Hepatocyte (in vitro differentiated cells): ENCODE measurements at regions not wholly inside any gene's neighbourhood (a gene's known extent, or its start where the extent isn't known, plus 50 kb on each side); places are given as distances from the start of the nearest gene placed in this dataset.

ENCODE experiments used
- DNase-seq: peaks from one replicate; pipeline ENCODE4 v3.0.0-alpha.2; 2016; ENCODE audit warnings: low spot score
- H2AFZ ChIP-seq: fragments of 200-600 bp; sonication (generic); 2 replicates; pipeline ENCODE4 v1.6.0; 2016; ENCODE audit warnings: antibody characterized with exemption, mild to moderate bottlenecking
- H3K27ac ChIP-seq: fragments of 200-600 bp; sonication (generic); 2 replicates; pipeline ENCODE4 v1.5.1; 2016; ENCODE audit warnings: mild to moderate bottlenecking
- H3K27me3 ChIP-seq: fragments of 200-600 bp; sonication (generic); 2 replicates; pipeline ENCODE4 v1.6.1; 2016
- H3K36me3 ChIP-seq: fragments of 200-600 bp; sonication (generic); replicated peaks from 2 replicates; pipeline ENCODE4 v1.5.1; 2016; ENCODE audit warnings: low read depth; ENCODE audit not compliant: insufficient read depth
- H3K4me1 ChIP-seq: fragments of 200-600 bp; sonication (generic); 2 replicates; pipeline ENCODE4 v1.5.1; 2016; ENCODE audit warnings: mild to moderate bottlenecking, moderate library complexity; ENCODE audit not compliant: insufficient read depth
- H3K4me2 ChIP-seq: fragments of 200-600 bp; sonication (generic); 2 replicates; pipeline ENCODE4 v1.6.0; 2016
- H3K4me3 ChIP-seq: fragments of 200-600 bp; sonication (generic); 2 replicates; pipeline ENCODE4 v1.5.1; 2016; ENCODE audit warnings: mild to moderate bottlenecking
- H3K79me2 ChIP-seq: fragments of 200-600 bp; sonication (generic); 2 replicates; pipeline ENCODE4 v1.6.0; 2017; ENCODE audit warnings: mild to moderate bottlenecking
- H3K9me2 ChIP-seq: fragments of 200-600 bp; sonication (generic); replicated peaks from 2 replicates; pipeline ENCODE4 v1.6.0; 2017; ENCODE audit warnings: mild to moderate bottlenecking; ENCODE audit not compliant: insufficient read depth
- H3K9me3 ChIP-seq: fragments of 200-600 bp; sonication (generic); 2 replicates; pipeline ENCODE4 v1.5.1; 2016; ENCODE audit warnings: low read depth, mild to moderate bottlenecking
- H4K20me1 ChIP-seq: fragments of 200-600 bp; sonication (generic); 2 replicates; pipeline ENCODE4 v1.6.0; 2016; ENCODE audit warnings: mild to moderate bottlenecking; ENCODE audit not compliant: insufficient read depth, poor library complexity, severe bottlenecking
- EZH2 ChIP-seq: fragments of 200-600 bp; sonication (generic); IDR thresholded peaks from 2 replicates; pipeline ENCODE4 v1.6.1; 2016; ENCODE audit warnings: antibody characterized with exemption, mild to moderate bottlenecking, borderline replicate concordance
- EZH2phosphoT487 ChIP-seq: fragments of 200-600 bp; sonication (generic); IDR thresholded peaks from one replicate; pipeline ENCODE4 v1.6.1; 2018; ENCODE audit warnings: antibody characterized with exemption, mild to moderate bottlenecking, low read depth, moderate library complexity; ENCODE audit not compliant: unreplicated experiment, severe bottlenecking
- WGBS: methylation state at CpG from one replicate; pipeline ENCODE4 v1.1.6; 2016; ENCODE audit warnings: low lambda C conversion rate; ENCODE audit errors: missing lambda C conversion rate; 5-methylcytosine and 5-hydroxymethylcytosine counted together
- TF ChIP-seq, protein P1 (sequence below): fragments of 200-600 bp; sonication (generic); IDR thresholded peaks from 2 replicates; pipeline ENCODE4 v1.5.1; 2016; ENCODE audit warnings: antibody characterized with exemption, mild to moderate bottlenecking; ENCODE audit not compliant: poor library complexity

DNA sequence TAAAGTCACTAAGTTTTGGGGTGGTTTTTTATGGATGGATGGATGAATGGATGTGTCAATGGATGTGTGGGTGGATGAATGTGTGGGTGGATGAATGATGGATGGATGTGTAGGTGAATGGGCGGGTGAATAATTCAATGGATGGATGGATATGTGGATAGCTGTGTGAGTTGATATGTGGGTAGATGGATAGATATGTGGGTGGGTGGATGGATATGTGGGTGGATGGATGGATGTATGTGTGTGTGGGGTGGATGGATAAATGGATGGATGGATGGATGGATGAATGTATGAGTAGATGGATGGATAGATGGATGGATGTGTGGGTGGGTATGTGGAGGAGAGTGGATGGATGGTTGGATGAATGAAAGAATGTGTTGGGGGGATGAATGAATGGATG is 310.1 kb upstream of the C16orf82 start:
- Histone ChIP-seq H3K36me3 (no peaks in the 10 kb centered on the region), H3K27me3 (no peaks in the 10 kb centered on the region), H3K27ac (no peak overlapping the region), H3K4me3 (no peak overlapping the region), H3K9me3 (no peaks in the 10 kb centered on the region), H3K4me2 (no peak overlapping the region), H3K4me1 (no peaks in the 10 kb centered on the region), H3K79me2 (no peaks in the 10 kb centered on the region), H2AFZ (no peak overlapping the region), H4K20me1 (no peaks in the 10 kb centered on the region), H3K9me2 (no peaks in the 10 kb centered on the region)
- WGBS = 0% methylated on average over 1 of the region's 1 CpG
- TF ChIP-seq EZH2phosphoT487 (no peak), EZH2 (no peak)
- TF ChIP-seq, protein P1, sequence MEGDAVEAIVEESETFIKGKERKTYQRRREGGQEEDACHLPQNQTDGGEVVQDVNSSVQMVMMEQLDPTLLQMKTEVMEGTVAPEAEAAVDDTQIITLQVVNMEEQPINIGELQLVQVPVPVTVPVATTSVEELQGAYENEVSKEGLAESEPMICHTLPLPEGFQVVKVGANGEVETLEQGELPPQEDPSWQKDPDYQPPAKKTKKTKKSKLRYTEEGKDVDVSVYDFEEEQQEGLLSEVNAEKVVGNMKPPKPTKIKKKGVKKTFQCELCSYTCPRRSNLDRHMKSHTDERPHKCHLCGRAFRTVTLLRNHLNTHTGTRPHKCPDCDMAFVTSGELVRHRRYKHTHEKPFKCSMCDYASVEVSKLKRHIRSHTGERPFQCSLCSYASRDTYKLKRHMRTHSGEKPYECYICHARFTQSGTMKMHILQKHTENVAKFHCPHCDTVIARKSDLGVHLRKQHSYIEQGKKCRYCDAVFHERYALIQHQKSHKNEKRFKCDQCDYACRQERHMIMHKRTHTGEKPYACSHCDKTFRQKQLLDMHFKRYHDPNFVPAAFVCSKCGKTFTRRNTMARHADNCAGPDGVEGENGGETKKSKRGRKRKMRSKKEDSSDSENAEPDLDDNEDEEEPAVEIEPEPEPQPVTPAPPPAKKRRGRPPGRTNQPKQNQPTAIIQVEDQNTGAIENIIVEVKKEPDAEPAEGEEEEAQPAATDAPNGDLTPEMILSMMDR = no peak
- no peak for DNase-seq

DNA sequence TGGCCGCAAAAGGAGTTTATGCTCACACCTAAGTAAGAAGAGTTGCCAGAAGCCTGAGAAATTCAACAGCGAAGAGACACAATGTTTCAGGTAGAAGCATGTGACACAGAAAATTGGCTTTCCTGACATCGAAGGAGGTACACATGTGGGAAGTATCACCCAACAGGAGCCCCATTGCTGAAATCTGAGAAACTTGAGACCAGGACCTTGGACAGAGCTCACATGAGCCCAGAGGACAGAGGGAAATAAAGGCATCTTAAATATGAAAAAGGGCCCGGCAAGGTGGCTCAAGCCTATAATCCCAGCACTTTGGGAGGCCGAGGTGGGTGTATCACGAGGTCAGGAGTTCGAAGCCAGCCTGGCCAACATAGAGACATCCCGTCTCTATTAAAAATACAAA is 304.1 kb upstream of the C16orf82 start:
- WGBS = 80% methylated on average over 8 of the region's 8 CpGs
- TF ChIP-seq, protein P1 = no peak
- TF ChIP-seq EZH2phosphoT487 = no peak
- no peak for TF ChIP-seq EZH2
- Histone ChIP-seq H4K20me1 (no peaks in the 10 kb centered on the region), H3K9me2 (no peaks in the 10 kb centered on the region), H3K9me3 (no peaks in the 10 kb centered on the region), H2AFZ (no peak overlapping the region), H3K4me1 (no peaks in the 10 kb centered on the region), H3K36me3 (no peaks in the 10 kb centered on the region), H3K27ac (no peak overlapping the region), H3K4me2 (no peak overlapping the region), H3K4me3 (no peak overlapping the region), H3K27me3 (no peaks in the 10 kb centered on the region), H3K79me2 (no peaks in the 10 kb centered on the region)
- no peak for DNase-seq

DNA sequence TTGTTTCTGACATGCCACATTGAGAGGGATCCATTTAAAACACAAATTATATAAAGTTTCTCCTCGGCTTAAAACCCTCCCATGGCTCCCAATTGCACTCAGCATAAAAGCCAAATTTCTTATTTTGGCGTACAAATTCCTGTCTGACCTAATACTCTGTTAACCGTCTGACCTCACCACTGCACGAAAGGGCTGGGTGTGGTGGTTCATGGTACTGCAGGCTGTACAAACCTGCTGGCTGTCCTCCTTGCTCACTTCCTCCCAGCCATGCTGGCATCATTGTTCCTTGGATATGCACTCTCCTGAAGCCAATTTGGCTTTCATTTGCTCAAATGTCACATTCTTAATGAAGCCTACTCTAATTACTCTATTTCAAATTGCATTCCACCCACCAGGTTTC is 301.6 kb upstream of the C16orf82 start:
- Histone ChIP-seq H3K27me3 (no peaks in the 10 kb centered on the region), H4K20me1 (no peaks in the 10 kb centered on the region), H3K27ac (no peak overlapping the region), H3K4me2 (no peak overlapping the region), H3K79me2 (no peaks in the 10 kb centered on the region), H3K9me2 (no peaks in the 10 kb centered on the region), H3K9me3 (no peaks in the 10 kb centered on the region), H3K4me1 (no peaks in the 10 kb centered on the region), H2AFZ (no peak overlapping the region), H3K4me3 (no peak overlapping the region), H3K36me3 (no peaks in the 10 kb centered on the region)
- DNase-seq = peak; percentile 13
- WGBS = 36% methylated on average over 4 of the region's 4 CpGs
- TF ChIP-seq EZH2phosphoT487 (no peak), EZH2 (no peak)
- TF ChIP-seq, protein P1 = no peak

GRCh38 chr16:26768385-26769010 is 298.2 kb upstream of the C16orf82 start:
- no peak overlapping the region for H2AFZ ChIP-seq
- no peaks in the 10 kb centered on the region for H3K36me3 ChIP-seq
- no peaks in the 10 kb centered on the region for H4K20me1 ChIP-seq
- H3K4me1 ChIP-seq = no peaks in the 10 kb centered on the region
- TF ChIP-seq, protein P1 = no peak
- TF ChIP-seq EZH2 = no peak
- TF ChIP-seq EZH2phosphoT487 = no peak
- no peak for DNase-seq
- no peaks in the 10 kb centered on the region for H3K9me3 ChIP-seq
- 74% methylated on average over 9 of the region's 9 CpGs for WGBS
- H3K4me2 ChIP-seq = no peak overlapping the region
- H3K27me3 ChIP-seq = peaks cover 4% of the 10 kb centered on the region
- H3K79me2 ChIP-seq = no peaks in the 10 kb centered on the region
- H3K27ac ChIP-seq = no peak overlapping the region
- H3K4me3 ChIP-seq = no peak overlapping the region
- H3K9me2 ChIP-seq = no peaks in the 10 kb centered on the region
